ENCODE measurements at regions not wholly inside any gene's neighbourhood (a gene's known extent, or its start where the extent isn't known, plus 50 kb on each side); places are given as distances from the start of the nearest gene placed in this dataset.

GRCh38 chrX:149262086-149262485, 243.0 kb downstream of the IDS start:
- H3K4me1 Mint-ChIP-seq (ENCODE audit: low read depth, unreplicated experiment), result no peaks in the 10 kb centered on the region
- H3K36me3 Mint-ChIP-seq (ENCODE audit: insufficient read depth, unreplicated experiment), result no peaks in the 10 kb centered on the region
- intact Hi-C loops (cut with micrococcal nuclease; ENCODE audit: unreplicated experiment), result no loop called here
- no peak overlapping the region for H3K4me3 ChIP-seq (ENCODE audit: low read depth, low read length)
- ChIA-PET POLR2A (no interaction called here), CTCF (no interaction called here)
- no peaks in the 10 kb centered on the region for H3K4me1 ChIP-seq
- no TSS peak for BruUV-seq (replicated peaks)
- H3K27me3 Mint-ChIP-seq (ENCODE audit: insufficient read depth, unreplicated experiment), result peaks cover 7% of the 10 kb centered on the region
- H3K9me3 ChIP-seq, result no peaks in the 10 kb centered on the region
- no peak overlapping the region for H3K27ac Mint-ChIP-seq (ENCODE audit: unreplicated experiment)
- no peaks in the 10 kb centered on the region for H3K36me3 ChIP-seq (ENCODE audit: control insufficient read depth, insufficient read depth, low read length)
- no peaks in the 10 kb centered on the region for H3K9me3 Mint-ChIP-seq (ENCODE audit: unreplicated experiment)
- H3K27me3 ChIP-seq (replicated peaks; ENCODE audit: control insufficient read depth, insufficient read depth, low read length), result no peaks in the 10 kb centered on the region
- no peak overlapping the region for H3K4me3 Mint-ChIP-seq (ENCODE audit: unreplicated experiment)
- no peak for TF ChIP-seq CTCF (IDR thresholded peaks at IDR 0.05; ENCODE audit: insufficient read depth in 1 of 2, low read depth in 1 of 2, low read length in 1 of 2, severe bottlenecking in 1 of 2, unreplicated experiment in 1 of 2)
- DNase-seq, result no peak

- Mint-ChIP-seq H3K36me3 (ENCODE audit: insufficient read depth, unreplicated experiment) (no peaks in the 10 kb centered on the region), H3K9me3 (ENCODE audit: unreplicated experiment) (no peaks in the 10 kb centered on the region), H3K4me1 (ENCODE audit: low read depth, unreplicated experiment) (no peaks in the 10 kb centered on the region), H3K4me3 (ENCODE audit: unreplicated experiment) (no peak overlapping the region), H3K27me3 (ENCODE audit: insufficient read depth, unreplicated experiment) (peaks cover 11% of the 10 kb centered on the region), H3K27ac (ENCODE audit: unreplicated experiment) (no peak overlapping the region)
- ChIA-PET CTCF (no interaction called here), POLR2A (no interaction called here)
- no peak for TF ChIP-seq CTCF (IDR thresholded peaks at IDR 0.05; ENCODE audit: insufficient read depth in 1 of 2, low read depth in 1 of 2, low read length in 1 of 2, severe bottlenecking in 1 of 2, unreplicated experiment in 1 of 2)
- Histone ChIP-seq H3K4me3 (ENCODE audit: low read depth, low read length) (no peak overlapping the region), H3K27me3 (replicated peaks; ENCODE audit: control insufficient read depth, insufficient read depth, low read length) (no peaks in the 10 kb centered on the region), H3K4me1 (no peaks in the 10 kb centered on the region), H3K9me3 (no peaks in the 10 kb centered on the region), H3K36me3 (ENCODE audit: control insufficient read depth, insufficient read depth, low read length) (no peaks in the 10 kb centered on the region)
- no peak for DNase-seq
- BruUV-seq (replicated peaks), result no TSS peak
- intact Hi-C loops (cut with micrococcal nuclease; ENCODE audit: unreplicated experiment), result no loop called here
Observed at GRCh38 chrX:149259241-149259640, 245.9 kb downstream of the IDS start.

GRCh38 chrX:149255860-149256259, 249.2 kb downstream of the IDS start:
- intact Hi-C loops (cut with micrococcal nuclease; ENCODE audit: unreplicated experiment), result no loop called here
- DNase-seq, result no peak
- Histone ChIP-seq H3K27me3 (replicated peaks; ENCODE audit: control insufficient read depth, insufficient read depth, low read length) (no peaks in the 10 kb centered on the region), H3K4me3 (ENCODE audit: low read depth, low read length) (no peak overlapping the region), H3K36me3 (ENCODE audit: control insufficient read depth, insufficient read depth, low read length) (no peaks in the 10 kb centered on the region), H3K9me3 (no peaks in the 10 kb centered on the region), H3K4me1 (no peaks in the 10 kb centered on the region)
- H3K9me3 Mint-ChIP-seq (ENCODE audit: unreplicated experiment), result no peaks in the 10 kb centered on the region
- no peak for TF ChIP-seq CTCF (IDR thresholded peaks at IDR 0.05; ENCODE audit: insufficient read depth in 1 of 2, low read depth in 1 of 2, low read length in 1 of 2, severe bottlenecking in 1 of 2, unreplicated experiment in 1 of 2)
- no peaks in the 10 kb centered on the region for H3K36me3 Mint-ChIP-seq (ENCODE audit: insufficient read depth, unreplicated experiment)
- no peak overlapping the region for H3K4me3 Mint-ChIP-seq (ENCODE audit: unreplicated experiment)
- H3K4me1 Mint-ChIP-seq (ENCODE audit: low read depth, unreplicated experiment), result no peaks in the 10 kb centered on the region
- no peak overlapping the region for H3K27ac Mint-ChIP-seq (ENCODE audit: unreplicated experiment)
- peaks cover 8% of the 10 kb centered on the region for H3K27me3 Mint-ChIP-seq (ENCODE audit: insufficient read depth, unreplicated experiment)
- POLR2A ChIA-PET, result no interaction called here
- BruUV-seq (replicated peaks), result no TSS peak
- CTCF ChIA-PET, result no interaction called here
